Activated B cell treated with CpG ODN at 0.5 μM for 24 hours (primary cell): ENCODE measurements at regions not wholly inside any gene's neighbourhood (a gene's known extent, or its start where the extent isn't known, plus 50 kb on each side); places are given as distances from the start of the nearest gene placed in this dataset.

Source experiments
- ATAC-seq: fragments of 200-7000 bp; cut with Tn5 transposase; one replicate; pipeline ENCODE4 v1.10.0; 2021; ENCODE audit warnings: low read depth, mild to moderate bottlenecking, moderate library complexity
- CTCF ChIA-PET: fragments of 350-600 bp; sonication (Branson Sonifier 250); formaldehyde crosslinking; loops from one replicate; lab custom pipeline; 2021; ENCODE audit warnings: antibody characterized with exemption; lab: Charles Lee
- POLR2A ChIA-PET: fragments of 350-600 bp; sonication (Branson Sonifier 250); formaldehyde crosslinking; loops from one replicate; lab custom pipeline; 2021; ENCODE audit warnings: antibody characterized with exemption; lab: Charles Lee
- DNase-seq: peaks from one replicate; pipeline ENCODE4 v3.0.0; 2022
- H3K27ac Mint-ChIP-seq: one replicate; pipeline ENCODE4 v1.8.0; 2020; ENCODE audit warnings: mixed read lengths
- H3K27me3 Mint-ChIP-seq: one replicate; pipeline ENCODE4 v1.8.0; 2021; ENCODE audit warnings: mixed read lengths
- H3K36me3 Mint-ChIP-seq: one replicate; pipeline ENCODE4 v1.8.0; 2021; ENCODE audit warnings: low read depth, mixed read lengths
- H3K4me1 Mint-ChIP-seq: one replicate; pipeline ENCODE4 v1.8.0; 2021; ENCODE audit warnings: mixed read lengths
- H3K4me3 Mint-ChIP-seq: one replicate; pipeline ENCODE4 v1.8.0; 2020; ENCODE audit warnings: mild to moderate bottlenecking, mixed read lengths
- H3K9me3 Mint-ChIP-seq: one replicate; pipeline ENCODE4 v1.8.0; 2020; ENCODE audit warnings: mixed read lengths
- intact Hi-C: fragments of 100-400 bp; cut with micrococcal nuclease; formaldehyde crosslinking; loops from one replicate; pipeline ENCODE4 v1.15.1; 2024
- TF ChIP-seq, protein P1 (sequence below): fragments of 200-600 bp; IDR thresholded peaks from one replicate; pipeline ENCODE4 v1.8.0; 2022; ENCODE audit warnings: antibody characterized with exemption, mild to moderate bottlenecking

DNA sequence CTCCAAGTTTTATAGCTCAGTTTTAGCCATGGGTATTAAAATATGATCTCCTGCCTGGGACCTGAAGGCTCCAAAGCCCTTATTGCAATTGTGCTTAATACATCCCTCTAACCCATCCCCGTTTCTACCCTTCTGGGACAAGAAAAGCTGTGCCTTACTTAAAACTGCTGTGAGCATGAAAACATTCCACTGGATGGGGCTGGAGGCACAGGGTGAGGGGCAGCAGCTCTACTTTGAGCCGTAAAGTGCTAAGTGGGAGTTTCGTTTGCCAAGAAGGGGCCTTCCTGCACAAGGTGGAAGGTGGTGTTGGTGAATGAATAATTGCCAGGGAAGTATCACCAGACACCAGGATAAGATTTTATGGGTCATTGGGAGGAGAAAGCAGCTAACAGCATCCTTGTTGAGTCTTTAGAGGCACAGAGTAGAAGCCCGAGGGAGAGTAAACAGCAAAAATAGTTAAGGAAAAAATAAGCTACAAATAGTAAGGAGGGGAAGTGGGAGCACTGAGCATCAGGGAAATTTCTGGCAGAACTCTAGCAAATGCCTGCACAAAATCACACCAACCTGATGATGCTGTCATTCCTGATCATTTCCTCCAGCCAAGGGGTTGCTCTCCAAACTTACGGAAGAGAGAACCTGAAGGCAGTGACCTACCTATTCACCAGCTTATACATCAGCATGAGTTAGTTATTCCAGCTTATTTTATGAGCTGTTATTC, 218.4 kb downstream of the MREG start:
- no peak overlapping the region for H3K27ac Mint-ChIP-seq
- no peaks in the 10 kb centered on the region for H3K36me3 Mint-ChIP-seq
- intact Hi-C loops = no loop called here
- ATAC-seq = no peak
- no peaks in the 10 kb centered on the region for H3K4me1 Mint-ChIP-seq
- no peak overlapping the region for H3K4me3 Mint-ChIP-seq
- no peak for DNase-seq
- CTCF ChIA-PET = interaction anchor here (1.3 kb wide), 1 partner anchor 33 kb away, joined by 3 read pairs; no protein-coding TSS in a partner anchor
- H3K9me3 Mint-ChIP-seq = no peaks in the 10 kb centered on the region
- POLR2A ChIA-PET = no interaction called here
- H3K27me3 Mint-ChIP-seq = peaks cover 9% of the 10 kb centered on the region
- TF ChIP-seq, protein P1, sequence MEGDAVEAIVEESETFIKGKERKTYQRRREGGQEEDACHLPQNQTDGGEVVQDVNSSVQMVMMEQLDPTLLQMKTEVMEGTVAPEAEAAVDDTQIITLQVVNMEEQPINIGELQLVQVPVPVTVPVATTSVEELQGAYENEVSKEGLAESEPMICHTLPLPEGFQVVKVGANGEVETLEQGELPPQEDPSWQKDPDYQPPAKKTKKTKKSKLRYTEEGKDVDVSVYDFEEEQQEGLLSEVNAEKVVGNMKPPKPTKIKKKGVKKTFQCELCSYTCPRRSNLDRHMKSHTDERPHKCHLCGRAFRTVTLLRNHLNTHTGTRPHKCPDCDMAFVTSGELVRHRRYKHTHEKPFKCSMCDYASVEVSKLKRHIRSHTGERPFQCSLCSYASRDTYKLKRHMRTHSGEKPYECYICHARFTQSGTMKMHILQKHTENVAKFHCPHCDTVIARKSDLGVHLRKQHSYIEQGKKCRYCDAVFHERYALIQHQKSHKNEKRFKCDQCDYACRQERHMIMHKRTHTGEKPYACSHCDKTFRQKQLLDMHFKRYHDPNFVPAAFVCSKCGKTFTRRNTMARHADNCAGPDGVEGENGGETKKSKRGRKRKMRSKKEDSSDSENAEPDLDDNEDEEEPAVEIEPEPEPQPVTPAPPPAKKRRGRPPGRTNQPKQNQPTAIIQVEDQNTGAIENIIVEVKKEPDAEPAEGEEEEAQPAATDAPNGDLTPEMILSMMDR = no peak

DNA sequence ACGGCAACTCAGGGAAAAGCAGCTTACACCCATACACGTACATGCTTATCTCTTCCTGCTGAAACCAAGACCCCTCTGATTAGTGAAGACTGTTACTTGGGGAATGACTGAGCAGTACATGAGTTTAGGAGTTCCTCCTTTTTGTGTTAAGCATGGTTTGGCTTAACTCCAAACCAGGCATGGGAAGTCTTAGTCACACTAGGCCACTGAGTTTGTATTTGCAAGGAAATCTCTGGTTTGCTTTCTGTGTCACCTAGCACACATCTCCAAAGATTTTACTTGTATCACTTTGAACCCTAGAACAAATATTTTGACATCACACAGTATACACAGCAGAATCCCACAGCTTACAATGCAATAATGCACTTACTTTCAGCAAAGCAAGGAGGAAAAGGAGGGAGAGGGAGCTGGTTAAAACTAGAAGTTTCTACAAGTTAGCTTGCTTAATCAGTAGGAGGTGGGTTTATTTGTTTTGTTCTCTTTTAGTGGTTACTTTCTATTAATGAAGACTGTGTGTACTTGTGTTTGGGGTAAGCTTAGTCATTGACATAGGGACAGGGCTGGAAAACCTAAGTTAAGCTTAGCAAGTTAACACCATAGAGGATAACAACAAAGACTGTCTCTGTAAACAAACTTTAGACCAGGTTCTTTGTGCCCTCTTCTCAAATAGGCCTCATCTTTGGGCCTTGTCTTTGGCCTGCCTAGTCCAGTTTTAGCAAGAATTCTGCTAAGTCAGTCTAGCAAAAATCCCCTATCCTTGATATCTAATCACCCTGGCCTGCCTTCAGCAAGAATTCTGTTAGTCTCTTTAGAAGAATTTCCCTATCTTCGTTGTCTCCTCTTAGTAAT, 219.4 kb downstream of the MREG start:
- H3K4me1 Mint-ChIP-seq = no peaks in the 10 kb centered on the region
- TF ChIP-seq, protein P1 = no peak
- no peak for DNase-seq
- H3K9me3 Mint-ChIP-seq = no peaks in the 10 kb centered on the region
- POLR2A ChIA-PET = no interaction called here
- CTCF ChIA-PET = interaction anchor here (1.3 kb wide), 1 partner anchor 34 kb away, joined by 3 read pairs; no protein-coding TSS in a partner anchor
- peaks cover 8% of the 10 kb centered on the region for H3K27me3 Mint-ChIP-seq
- H3K27ac Mint-ChIP-seq = no peak overlapping the region
- no peaks in the 10 kb centered on the region for H3K36me3 Mint-ChIP-seq
- intact Hi-C loops = no loop called here
- H3K4me3 Mint-ChIP-seq = no peak overlapping the region
- ATAC-seq = no peak

DNA sequence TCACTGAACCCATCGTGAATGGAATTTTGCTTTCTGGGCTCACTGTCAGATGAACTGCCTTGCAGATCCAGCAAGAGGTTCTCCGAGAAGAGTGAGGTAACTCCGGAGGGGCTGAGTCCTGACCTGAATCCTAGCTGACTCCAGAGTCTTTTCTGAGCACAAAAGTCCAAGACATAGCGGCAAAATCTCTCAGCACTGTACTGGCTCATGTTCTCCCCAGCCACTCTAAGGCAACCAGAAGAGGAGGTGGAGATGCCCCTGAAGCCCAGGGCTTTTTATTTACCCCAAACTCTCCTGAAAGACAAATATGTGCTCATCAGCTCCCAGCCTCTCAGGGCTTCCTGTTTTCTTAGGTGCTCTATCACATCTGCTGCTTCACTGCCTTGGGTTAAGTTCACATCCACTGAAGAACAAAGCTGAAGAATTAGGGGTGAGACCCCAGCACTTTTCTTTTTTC, 221.8 kb downstream of the MREG start:
- no peaks in the 10 kb centered on the region for H3K36me3 Mint-ChIP-seq
- ChIA-PET POLR2A (no interaction called here), CTCF (interaction anchor here (1.0 kb wide), 1 partner anchor 37 kb away, joined by 3 read pairs; no protein-coding TSS in a partner anchor)
- H3K4me1 Mint-ChIP-seq = no peaks in the 10 kb centered on the region
- intact Hi-C loops = no loop called here
- no peak overlapping the region for H3K27ac Mint-ChIP-seq
- no peak overlapping the region for H3K4me3 Mint-ChIP-seq
- no peak for DNase-seq
- H3K9me3 Mint-ChIP-seq = no peaks in the 10 kb centered on the region
- ATAC-seq = no peak
- H3K27me3 Mint-ChIP-seq = peaks cover 8% of the 10 kb centered on the region
- TF ChIP-seq, protein P1 = no peak

DNA sequence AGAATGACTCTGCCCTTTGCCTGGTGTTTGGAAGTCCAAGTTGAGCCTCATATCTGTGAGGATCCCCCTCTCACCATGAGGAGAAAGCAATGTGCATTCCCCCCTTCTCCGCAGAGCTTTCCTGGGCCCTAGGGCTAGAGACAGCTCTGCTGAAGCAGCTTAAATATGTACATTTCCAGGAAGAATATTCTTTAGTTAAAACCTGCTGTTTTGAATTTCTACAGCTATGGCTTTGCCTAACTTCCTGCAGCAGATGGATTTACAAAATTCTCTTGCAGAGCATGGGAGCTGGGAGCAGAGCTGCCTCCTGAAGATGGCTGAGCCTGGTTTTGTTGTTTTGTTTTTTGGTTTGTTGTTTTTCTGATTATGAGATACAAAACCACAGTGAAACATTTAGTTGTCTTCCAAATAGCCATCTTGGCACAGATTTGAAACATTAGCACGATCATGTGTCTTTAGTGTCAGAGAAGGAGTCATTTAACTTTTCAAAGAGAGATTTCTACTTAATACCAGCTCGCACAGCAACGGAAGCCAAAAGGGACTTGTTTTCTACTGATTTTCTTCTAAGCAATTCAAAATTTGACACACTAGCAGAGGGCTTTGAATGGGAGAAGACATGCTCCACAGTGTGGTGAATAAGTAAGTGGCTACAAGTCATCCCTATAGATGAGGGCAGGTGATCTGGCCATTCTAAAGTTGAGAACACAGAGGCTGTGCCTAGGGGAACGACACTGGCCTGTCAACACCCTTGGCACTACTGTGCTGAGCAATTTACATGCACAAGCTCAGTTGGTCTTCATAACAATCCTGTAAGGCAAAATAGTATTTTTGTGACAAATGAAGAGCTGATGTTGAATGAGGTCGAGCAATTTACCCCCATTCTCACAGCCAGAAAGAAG, 222.6 kb downstream of the MREG start:
- H3K36me3 Mint-ChIP-seq = no peaks in the 10 kb centered on the region
- no peak overlapping the region for H3K27ac Mint-ChIP-seq
- no peaks in the 10 kb centered on the region for H3K4me1 Mint-ChIP-seq
- DNase-seq (no peak), ATAC-seq (no peak)
- intact Hi-C loops = no loop called here
- ChIA-PET POLR2A (no interaction called here), CTCF (no interaction called here)
- no peaks in the 10 kb centered on the region for H3K9me3 Mint-ChIP-seq
- H3K4me3 Mint-ChIP-seq = no peak overlapping the region
- TF ChIP-seq, protein P1 = no peak
- peaks cover 2% of the 10 kb centered on the region for H3K27me3 Mint-ChIP-seq
